OCI-LY1 (cell line): ENCODE measurements at regions not wholly inside any gene's neighbourhood (a gene's known extent, or its start where the extent isn't known, plus 50 kb on each side); places are given as distances from the start of the nearest gene placed in this dataset.

Source experiments
- H2AFZ ChIP-seq: fragments of 200-600 bp; sonication (generic), shearing (Covaris generic); 2 replicates; pipeline ENCODE4 v1.6.0; 2014; ENCODE audit warnings: antibody characterized with exemption, mild to moderate bottlenecking, low read length
- H3F3A ChIP-seq: fragments of 200-600 bp; sonication (generic), shearing (Covaris generic); 2 replicates; pipeline ENCODE4 v1.6.0; 2014; ENCODE audit warnings: mild to moderate bottlenecking, antibody characterized with exemption, low read length, moderate library complexity; ENCODE audit not compliant: insufficient read depth
- H3K27ac ChIP-seq: fragments of 200-600 bp; sonication (generic); 2 replicates; pipeline ENCODE4 v1.5.1; 2014; ENCODE audit warnings: low read length, mixed run types, mild to moderate bottlenecking, low read depth; ENCODE audit not compliant: poor library complexity, severe bottlenecking
- H3K27me3 ChIP-seq: fragments of 200-600 bp; sonication (generic); 2 replicates; pipeline ENCODE4 v1.6.0; 2014; ENCODE audit warnings: antibody characterized with exemption, mild to moderate bottlenecking, low read length, moderate library complexity; ENCODE audit not compliant: insufficient read depth
- H3K36me3 ChIP-seq: fragments of 200-600 bp; sonication (generic); 2 replicates; pipeline ENCODE4 v1.6.1; 2014; ENCODE audit warnings: mild to moderate bottlenecking, antibody characterized with exemption, low read length, moderate library complexity, mixed read lengths; ENCODE audit not compliant: insufficient read depth
- H3K4me1 ChIP-seq: fragments of 200-600 bp; sonication (generic); 2 replicates; pipeline ENCODE4 v1.5.1; 2014; ENCODE audit warnings: mild to moderate bottlenecking, low read length, moderate library complexity; ENCODE audit not compliant: insufficient read depth, severe bottlenecking
- H3K4me2 ChIP-seq: fragments of 200-600 bp; sonication (generic), shearing (Covaris generic); 2 replicates; pipeline ENCODE4 v1.6.1; 2014; ENCODE audit warnings: low read length
- H3K4me3 ChIP-seq: fragments of 200-600 bp; sonication (generic); 2 replicates; pipeline ENCODE4 v1.5.1; 2014; ENCODE audit warnings: low read length, low read depth, mild to moderate bottlenecking, mixed read lengths; ENCODE audit not compliant: poor library complexity, severe bottlenecking
- H3K79me2 ChIP-seq: fragments of 200-600 bp; shearing (Covaris generic); 2 replicates; pipeline ENCODE4 v1.6.1; 2016; ENCODE audit warnings: mixed run types, low read length, mixed read lengths; ENCODE audit not compliant: insufficient read depth
- H3K9ac ChIP-seq: fragments of 200-600 bp; sonication (generic), shearing (Covaris generic); 2 replicates; pipeline ENCODE4 v1.6.1; 2014; ENCODE audit warnings: mild to moderate bottlenecking, low read length, mixed read lengths
- H3K9me2 ChIP-seq: fragments of 200-600 bp; sonication (generic), shearing (Covaris generic); 2 replicates; pipeline ENCODE4 v1.6.1; 2014; ENCODE audit warnings: low read depth, mild to moderate bottlenecking, low read length, mixed read lengths
- H3K9me3 ChIP-seq: fragments of 200-600 bp; shearing (Covaris generic); 2 replicates; pipeline ENCODE4 v1.6.1; 2014; ENCODE audit warnings: low read length, mixed read lengths
- H4K20me1 ChIP-seq: fragments of 200-600 bp; sonication (generic), shearing (Covaris generic); 2 replicates; pipeline ENCODE4 v1.6.0; 2016; ENCODE audit warnings: mild to moderate bottlenecking, low read length; ENCODE audit not compliant: insufficient read depth
- EZH2 ChIP-seq: fragments of 200-600 bp; sonication (generic), shearing (Covaris generic); IDR thresholded peaks from 2 replicates; pipeline ENCODE4 v1.8.0; 2017; ENCODE audit warnings: borderline replicate concordance, mixed run types, mild to moderate bottlenecking, antibody characterized with exemption, low read length, moderate library complexity, mixed read lengths
- TF ChIP-seq, protein P1 (sequence below): fragments of 200-600 bp; sonication (generic), shearing (Covaris generic); IDR thresholded peaks from 2 replicates; pipeline ENCODE4 v1.5.1; 2017; ENCODE audit warnings: mild to moderate bottlenecking, antibody characterized with exemption, low read length, moderate library complexity, mixed read lengths

DNA sequence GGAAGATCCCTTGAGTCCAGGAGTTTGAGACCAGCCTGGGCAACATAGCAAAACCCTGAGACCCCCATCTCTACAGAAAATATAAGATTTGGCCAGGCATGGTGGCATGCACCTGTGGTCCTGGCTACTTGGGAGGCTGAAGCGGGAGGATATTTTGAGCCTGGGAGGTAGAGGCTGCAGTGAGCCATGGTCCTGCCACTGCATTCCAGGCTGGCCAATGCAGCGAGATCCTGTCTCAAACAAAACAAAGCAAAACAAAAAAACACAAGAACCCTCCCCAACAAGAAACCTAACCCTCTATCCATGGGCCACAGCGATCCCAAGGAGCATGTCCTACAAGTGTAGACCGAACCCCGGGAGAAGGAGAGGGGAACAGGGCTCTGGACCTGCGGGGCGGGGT, 133.3 kb downstream of the MGAT5B start:
- Histone ChIP-seq H3K4me1 (peaks cover 63% of the 10 kb centered on the region), H3K27ac (peak overlapping the region; percentile 72), H3K4me3 (no peak overlapping the region), H3K36me3 (no peaks in the 10 kb centered on the region), H3F3A (peaks cover 5% of the 10 kb centered on the region; the same call in 1 of the 2 replicates), H3K79me2 (no peaks in the 10 kb centered on the region), H3K9me2 (no peaks in the 10 kb centered on the region), H3K9me3 (no peaks in the 10 kb centered on the region), H3K9ac (no peak overlapping the region), H2AFZ (no peak overlapping the region), H3K27me3 (no peaks in the 10 kb centered on the region), H4K20me1 (no peaks in the 10 kb centered on the region), H3K4me2 (no peak overlapping the region)
- TF ChIP-seq EZH2 = no peak
- TF ChIP-seq, protein P1, sequence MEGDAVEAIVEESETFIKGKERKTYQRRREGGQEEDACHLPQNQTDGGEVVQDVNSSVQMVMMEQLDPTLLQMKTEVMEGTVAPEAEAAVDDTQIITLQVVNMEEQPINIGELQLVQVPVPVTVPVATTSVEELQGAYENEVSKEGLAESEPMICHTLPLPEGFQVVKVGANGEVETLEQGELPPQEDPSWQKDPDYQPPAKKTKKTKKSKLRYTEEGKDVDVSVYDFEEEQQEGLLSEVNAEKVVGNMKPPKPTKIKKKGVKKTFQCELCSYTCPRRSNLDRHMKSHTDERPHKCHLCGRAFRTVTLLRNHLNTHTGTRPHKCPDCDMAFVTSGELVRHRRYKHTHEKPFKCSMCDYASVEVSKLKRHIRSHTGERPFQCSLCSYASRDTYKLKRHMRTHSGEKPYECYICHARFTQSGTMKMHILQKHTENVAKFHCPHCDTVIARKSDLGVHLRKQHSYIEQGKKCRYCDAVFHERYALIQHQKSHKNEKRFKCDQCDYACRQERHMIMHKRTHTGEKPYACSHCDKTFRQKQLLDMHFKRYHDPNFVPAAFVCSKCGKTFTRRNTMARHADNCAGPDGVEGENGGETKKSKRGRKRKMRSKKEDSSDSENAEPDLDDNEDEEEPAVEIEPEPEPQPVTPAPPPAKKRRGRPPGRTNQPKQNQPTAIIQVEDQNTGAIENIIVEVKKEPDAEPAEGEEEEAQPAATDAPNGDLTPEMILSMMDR = no peak

DNA sequence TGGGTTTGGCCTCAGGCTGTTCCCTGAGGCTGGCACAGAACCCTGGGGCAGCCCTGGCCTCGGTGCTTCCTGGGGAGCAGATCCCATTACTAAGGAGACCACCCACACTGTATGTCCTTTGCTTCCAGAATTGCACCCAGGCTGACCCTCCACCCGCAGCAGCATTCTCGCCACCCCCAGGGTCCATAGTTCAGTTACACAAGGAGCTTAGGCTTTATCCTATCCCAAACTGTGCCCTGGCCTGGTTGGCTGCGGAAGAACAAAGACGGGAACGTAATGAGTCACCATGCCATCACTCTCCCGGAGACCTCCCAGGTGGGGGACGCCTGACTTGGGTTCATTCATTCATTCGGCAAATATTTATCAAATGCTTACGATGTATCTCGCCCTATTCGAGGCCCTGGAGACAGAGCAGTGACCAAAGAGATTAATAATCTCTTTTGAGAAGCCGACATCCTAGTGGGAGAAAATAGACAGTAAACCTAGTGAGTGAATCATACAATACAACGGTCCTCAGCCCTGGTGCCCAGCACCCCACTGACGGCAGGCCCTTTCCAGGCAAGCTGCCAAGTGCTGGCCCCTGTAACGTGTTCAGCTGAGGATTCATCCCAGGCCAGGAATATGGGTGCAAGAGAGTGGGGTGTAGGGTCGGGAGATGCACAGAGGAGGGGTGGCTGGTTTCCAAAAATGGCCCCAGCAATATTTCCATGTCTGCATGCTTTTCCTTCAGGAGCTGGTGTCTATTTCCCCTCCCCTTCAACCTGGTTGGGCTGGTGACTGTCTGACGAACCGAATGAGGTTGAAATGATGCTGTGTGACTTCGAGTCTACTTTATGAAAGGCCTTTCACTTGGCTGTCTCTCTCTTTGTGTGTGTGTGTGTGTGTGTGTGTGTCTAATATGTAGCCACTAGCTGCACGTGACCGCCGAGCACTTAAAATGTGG, 134.2 kb downstream of the MGAT5B start:
- no peak overlapping the region; the same call in 1 of the 2 replicates for H3K9ac ChIP-seq
- no peaks in the 10 kb centered on the region for H3K27me3 ChIP-seq
- no peak overlapping the region for H2AFZ ChIP-seq
- H3K79me2 ChIP-seq = no peaks in the 10 kb centered on the region
- no peaks in the 10 kb centered on the region for H3K36me3 ChIP-seq
- no peak overlapping the region for H3K4me3 ChIP-seq
- peaks cover 5% of the 10 kb centered on the region; the same call in 1 of the 2 replicates for H3F3A ChIP-seq
- peak overlapping the region; percentile 72 for H3K27ac ChIP-seq
- no peaks in the 10 kb centered on the region for H4K20me1 ChIP-seq
- no peaks in the 10 kb centered on the region for H3K9me2 ChIP-seq
- TF ChIP-seq, protein P1 = no peak
- no peak for TF ChIP-seq EZH2
- H3K4me2 ChIP-seq = no peak overlapping the region
- no peaks in the 10 kb centered on the region for H3K9me3 ChIP-seq
- peaks cover 63% of the 10 kb centered on the region for H3K4me1 ChIP-seq

DNA sequence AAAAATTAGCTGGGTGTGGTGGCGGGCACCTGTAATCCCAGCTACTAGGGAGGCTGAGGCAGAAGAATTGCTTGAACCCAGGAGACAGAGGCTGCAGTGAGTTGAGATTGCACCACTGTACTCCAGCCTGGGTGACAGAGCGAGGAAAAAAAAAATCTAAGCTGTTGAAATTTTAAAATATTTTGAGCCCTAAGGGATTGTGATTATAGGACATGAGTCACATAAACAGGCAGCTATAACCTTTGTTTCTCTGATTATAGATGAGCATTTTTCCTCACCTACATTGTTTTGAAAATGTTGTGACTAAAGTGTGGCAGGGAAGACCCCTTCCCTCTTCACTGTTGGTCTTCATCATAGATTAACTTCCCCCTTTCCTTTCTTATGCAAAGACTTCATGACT, 135.5 kb downstream of the MGAT5B start:
- Histone ChIP-seq H3K9ac (no peak overlapping the region), H4K20me1 (no peaks in the 10 kb centered on the region), H3K9me2 (no peaks in the 10 kb centered on the region), H3F3A (peaks cover 1% of the 10 kb centered on the region; the same call in 1 of the 2 replicates), H3K36me3 (no peaks in the 10 kb centered on the region), H3K27ac (peak overlapping the region; percentile 72), H3K4me1 (peaks cover 59% of the 10 kb centered on the region), H3K9me3 (no peaks in the 10 kb centered on the region; the same call in 1 of the 2 replicates), H3K4me3 (no peak overlapping the region), H3K4me2 (no peak overlapping the region), H3K27me3 (no peaks in the 10 kb centered on the region), H3K79me2 (no peaks in the 10 kb centered on the region), H2AFZ (no peak overlapping the region)
- TF ChIP-seq, protein P1 = no peak
- TF ChIP-seq EZH2 = no peak
